ENCODE measurements at regions not wholly inside any gene's neighbourhood (a gene's known extent, or its start where the extent isn't known, plus 50 kb on each side); places are given as distances from the start of the nearest gene placed in this dataset.

DNA sequence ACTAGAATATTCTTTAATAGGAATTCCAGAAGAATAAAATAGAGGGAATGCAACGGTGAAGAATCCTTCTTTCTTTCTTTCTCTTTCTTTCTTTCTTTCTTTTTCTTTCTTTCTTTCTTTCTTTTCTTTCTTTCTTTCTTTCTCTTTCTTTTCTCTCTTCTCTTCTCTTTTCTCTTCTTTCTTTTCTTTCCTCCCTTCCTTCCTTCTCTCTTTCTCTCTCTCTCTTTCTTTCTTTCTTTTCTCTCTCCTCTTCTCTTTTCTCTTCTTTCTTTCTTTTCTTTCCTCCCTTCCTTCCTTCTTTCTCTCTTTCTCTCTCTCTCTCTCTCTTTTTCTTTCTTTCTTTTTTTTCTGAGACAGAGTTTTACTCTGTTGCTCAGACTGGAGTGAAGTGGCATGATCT is 160.8 kb upstream of the PRICKLE1 start:
- Histone ChIP-seq H3K4me1 (ENCODE audit: insufficient read depth, low read length) (peaks cover 4% of the 10 kb centered on the region), H3K4me3 (ENCODE audit: low read length) (no peak overlapping the region), H4K20me1 (ENCODE audit: low read length) (no peaks in the 10 kb centered on the region), H3K9me2 (replicated peaks; ENCODE audit: low read length) (no peaks in the 10 kb centered on the region), H3K79me2 (ENCODE audit: low read length) (no peaks in the 10 kb centered on the region), H3K27ac (ENCODE audit: low read length) (no peak overlapping the region), H3K36me3 (ENCODE audit: low read depth, low read length) (peaks cover 7% of the 10 kb centered on the region; the same call in 1 of the 2 replicates), H3K9me3 (ENCODE audit: low read length) (peaks cover 10% of the 10 kb centered on the region), H2AFZ (ENCODE audit: low read length) (no peak overlapping the region), H3F3A (ENCODE audit: low read length, unreplicated experiment) (no peaks in the 10 kb centered on the region), H3K27me3 (ENCODE audit: low read length) (no peaks in the 10 kb centered on the region), H3K9ac (ENCODE audit: low read length) (no peak overlapping the region), H3K4me2 (ENCODE audit: low read length) (no peak overlapping the region)
- intact Hi-C loops (cut with micrococcal nuclease), result no loop called here
- ChIA-PET POLR2A (ENCODE audit: unreplicated experiment) (no interaction called here), CTCF (no interaction called here)
- ATAC-seq (no peak), DNase-seq (no peak)
- BruUV-seq (replicated peaks), result no TSS peak
- TF ChIP-seq EZH2 (IDR thresholded peaks at IDR 0.05; ENCODE audit: low read length, unreplicated experiment), result no peak
- TF ChIP-seq, protein P1, sequence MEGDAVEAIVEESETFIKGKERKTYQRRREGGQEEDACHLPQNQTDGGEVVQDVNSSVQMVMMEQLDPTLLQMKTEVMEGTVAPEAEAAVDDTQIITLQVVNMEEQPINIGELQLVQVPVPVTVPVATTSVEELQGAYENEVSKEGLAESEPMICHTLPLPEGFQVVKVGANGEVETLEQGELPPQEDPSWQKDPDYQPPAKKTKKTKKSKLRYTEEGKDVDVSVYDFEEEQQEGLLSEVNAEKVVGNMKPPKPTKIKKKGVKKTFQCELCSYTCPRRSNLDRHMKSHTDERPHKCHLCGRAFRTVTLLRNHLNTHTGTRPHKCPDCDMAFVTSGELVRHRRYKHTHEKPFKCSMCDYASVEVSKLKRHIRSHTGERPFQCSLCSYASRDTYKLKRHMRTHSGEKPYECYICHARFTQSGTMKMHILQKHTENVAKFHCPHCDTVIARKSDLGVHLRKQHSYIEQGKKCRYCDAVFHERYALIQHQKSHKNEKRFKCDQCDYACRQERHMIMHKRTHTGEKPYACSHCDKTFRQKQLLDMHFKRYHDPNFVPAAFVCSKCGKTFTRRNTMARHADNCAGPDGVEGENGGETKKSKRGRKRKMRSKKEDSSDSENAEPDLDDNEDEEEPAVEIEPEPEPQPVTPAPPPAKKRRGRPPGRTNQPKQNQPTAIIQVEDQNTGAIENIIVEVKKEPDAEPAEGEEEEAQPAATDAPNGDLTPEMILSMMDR (conservative IDR thresholded peaks at IDR 0.05; ENCODE audit: low read depth, low read length), result no peak

DNA sequence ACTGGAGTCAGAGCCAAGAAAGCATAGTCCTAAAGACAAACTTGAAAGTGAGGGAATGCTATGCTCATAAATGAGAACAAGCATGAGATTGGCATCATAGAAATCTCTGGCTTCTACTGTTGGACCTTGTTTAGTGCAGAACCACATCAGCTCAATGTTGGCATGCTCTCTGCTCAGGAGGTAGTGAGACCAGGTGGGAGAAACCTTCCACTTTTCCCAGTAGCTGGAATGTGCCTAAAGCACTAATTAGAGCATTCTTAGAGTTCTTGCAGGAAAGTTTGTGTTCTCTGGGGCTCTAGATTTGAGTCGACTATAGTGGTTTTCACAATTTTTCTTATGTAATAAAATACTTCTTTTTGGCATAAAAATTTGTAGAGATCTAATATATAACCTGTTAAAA is 159.7 kb upstream of the PRICKLE1 start:
- CTCF ChIA-PET, result no interaction called here
- no peak overlapping the region for H3K9ac ChIP-seq (ENCODE audit: low read length)

DNA sequence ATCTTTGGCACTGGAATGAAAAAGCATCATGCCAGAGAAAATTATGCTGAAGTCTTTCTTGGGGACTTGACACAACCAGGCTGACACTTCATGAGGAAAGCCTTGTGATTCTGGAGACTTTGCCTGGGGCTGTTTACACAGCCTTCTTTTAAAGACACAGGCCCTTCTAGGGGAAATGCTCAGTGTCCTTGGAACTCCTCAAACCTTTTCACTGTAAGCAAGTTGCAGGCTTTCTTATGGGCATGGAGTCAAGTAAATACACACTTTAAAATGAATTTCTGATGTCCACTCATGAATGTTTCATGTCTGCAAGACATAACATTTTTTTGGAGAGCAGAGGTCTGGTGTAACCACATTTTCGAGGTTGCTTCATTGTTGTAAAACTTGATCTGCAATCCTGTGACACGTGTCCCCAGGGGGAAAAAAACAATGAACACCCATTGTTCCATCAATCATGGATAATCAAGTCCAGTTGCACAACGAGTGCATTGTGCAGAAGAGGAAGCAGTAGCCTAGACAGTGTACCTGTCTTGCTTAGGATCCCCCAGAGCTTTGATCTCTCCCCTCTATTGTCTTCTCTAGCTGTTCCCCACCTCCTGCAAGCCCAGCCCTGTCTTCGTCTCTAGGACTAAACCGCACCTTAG is 155.1 kb upstream of the PRICKLE1 start:
- no TSS peak for BruUV-seq (replicated peaks)
- peak overlapping the region; percentile 33 for H3K27ac ChIP-seq (ENCODE audit: low read length)

More for the DNA sequence above, 159.7 kb upstream of the PRICKLE1 start:
- Histone ChIP-seq H3K9me3 (ENCODE audit: low read length) (peaks cover 10% of the 10 kb centered on the region), H3K4me3 (ENCODE audit: low read length) (no peak overlapping the region), H3F3A (ENCODE audit: low read length, unreplicated experiment) (no peaks in the 10 kb centered on the region), H3K27ac (ENCODE audit: low read length) (no peak overlapping the region), H4K20me1 (ENCODE audit: low read length) (no peaks in the 10 kb centered on the region), H3K36me3 (ENCODE audit: low read depth, low read length) (peaks cover 7% of the 10 kb centered on the region; the same call in 1 of the 2 replicates), H3K4me2 (ENCODE audit: low read length) (no peak overlapping the region), H2AFZ (ENCODE audit: low read length) (no peak overlapping the region), H3K27me3 (ENCODE audit: low read length) (no peaks in the 10 kb centered on the region), H3K4me1 (ENCODE audit: insufficient read depth, low read length) (peaks cover 15% of the 10 kb centered on the region), H3K9me2 (replicated peaks; ENCODE audit: low read length) (no peaks in the 10 kb centered on the region), H3K79me2 (ENCODE audit: low read length) (no peaks in the 10 kb centered on the region)
- TF ChIP-seq, protein P1 (conservative IDR thresholded peaks at IDR 0.05; ENCODE audit: low read depth, low read length), result no peak
- TF ChIP-seq EZH2phosphoT487 (IDR thresholded peaks at IDR 0.05; ENCODE audit: borderline replicate concordance, low read length) (no peak), EZH2 (IDR thresholded peaks at IDR 0.05; ENCODE audit: low read length, unreplicated experiment) (no peak)
- ATAC-seq (no peak), DNase-seq (no peak)
- no TSS peak for BruUV-seq (replicated peaks)
- POLR2A ChIA-PET (ENCODE audit: unreplicated experiment), result no interaction called here
- intact Hi-C loops (cut with micrococcal nuclease), result no loop called here

More for the DNA sequence above, 155.1 kb upstream of the PRICKLE1 start:
- POLR2A ChIA-PET (ENCODE audit: unreplicated experiment), result no interaction called here
- CTCF ChIA-PET, result no interaction called here
- peak; percentile 34 for ATAC-seq
- no peaks in the 10 kb centered on the region for H3K9me2 ChIP-seq (replicated peaks; ENCODE audit: low read length)
- intact Hi-C loops (cut with micrococcal nuclease), result loop anchor here (5.0 kb wide), 1 partner anchor 62 kb away; no protein-coding TSS in a partner anchor
- H4K20me1 ChIP-seq (ENCODE audit: low read length), result no peaks in the 10 kb centered on the region
- no peak overlapping the region for H2AFZ ChIP-seq (ENCODE audit: low read length)
- DNase-seq, result peak; percentile 90
- H3K27me3 ChIP-seq (ENCODE audit: low read length), result no peaks in the 10 kb centered on the region
- no peak overlapping the region for H3K4me3 ChIP-seq (ENCODE audit: low read length)
- H3K4me1 ChIP-seq (ENCODE audit: insufficient read depth, low read length), result peaks cover 44% of the 10 kb centered on the region
- peak overlapping the region; percentile 39 for H3K4me2 ChIP-seq (ENCODE audit: low read length)
- no peak overlapping the region for H3K9ac ChIP-seq (ENCODE audit: low read length)
- H3K79me2 ChIP-seq (ENCODE audit: low read length), result no peaks in the 10 kb centered on the region
- H3K36me3 ChIP-seq (ENCODE audit: low read depth, low read length), result peaks cover 7% of the 10 kb centered on the region; the same call in 1 of the 2 replicates
- H3F3A ChIP-seq (ENCODE audit: low read length, unreplicated experiment), result no peaks in the 10 kb centered on the region
- TF ChIP-seq EZH2 (IDR thresholded peaks at IDR 0.05; ENCODE audit: low read length, unreplicated experiment) (no peak), EZH2phosphoT487 (IDR thresholded peaks at IDR 0.05; ENCODE audit: borderline replicate concordance, low read length) (no peak)
- TF ChIP-seq, protein P1 (conservative IDR thresholded peaks at IDR 0.05; ENCODE audit: low read depth, low read length), result no peak
- peaks cover 10% of the 10 kb centered on the region for H3K9me3 ChIP-seq (ENCODE audit: low read length)

Data from PC-3 (cell line).